T47D (cell line): ENCODE measurements at regions not wholly inside any gene's neighbourhood (a gene's known extent, or its start where the extent isn't known, plus 50 kb on each side); places are given as distances from the start of the nearest gene placed in this dataset.

Experiments used
- DNase-seq, 2 experiments: peaks; one replicate each; pipeline versions ENCODE4 v3.0.0 to v3.0.0-alpha.2; 2011 to 2012; ENCODE audit warnings: low read depth in 1 of 2, low spot score in 1 of 2
- JUND ChIP-seq: IDR thresholded peaks from 2 replicates; pipeline ENCODE4 v1.6.1; 2012; ENCODE audit warnings: low read depth
- in situ Hi-C: cut with HindIII; loops from 2 replicates; pipeline ENCODE4 v1.10.0; 2016; ENCODE audit warnings: low sequenced_read_pairs, low pct_unique_long_range_greater_than_20kb

DNA sequence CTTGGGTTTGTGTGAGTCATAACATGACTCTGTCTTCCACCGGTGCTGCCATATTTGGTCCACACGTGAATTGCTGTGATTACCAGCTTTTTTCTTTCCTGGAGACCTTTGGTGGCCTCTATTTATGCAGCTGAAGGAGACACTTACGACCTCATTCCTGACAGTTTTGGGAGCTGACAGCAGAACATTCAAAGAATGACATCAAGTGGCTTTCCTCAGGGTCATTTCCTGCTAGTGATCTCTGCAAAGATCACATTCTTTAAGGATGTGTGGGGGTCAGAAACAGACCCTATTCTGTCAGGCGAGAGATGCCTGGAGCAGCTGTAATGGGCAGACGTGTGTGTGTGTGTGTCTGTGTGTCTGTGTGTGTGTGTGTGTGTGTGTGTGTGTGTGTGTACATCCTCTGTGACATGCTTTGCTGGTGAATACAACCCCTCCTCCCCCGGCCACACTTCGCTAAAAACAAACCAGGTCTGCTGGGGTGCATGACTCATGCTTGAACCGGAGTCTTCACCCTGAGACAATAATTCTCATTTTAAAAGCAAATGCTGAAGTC is 115.6 kb downstream of the TMEM170B start:
- TF ChIP-seq JUND: no peak
- DNase-seq: no peak
- in situ Hi-C loops: no loop called here

DNA sequence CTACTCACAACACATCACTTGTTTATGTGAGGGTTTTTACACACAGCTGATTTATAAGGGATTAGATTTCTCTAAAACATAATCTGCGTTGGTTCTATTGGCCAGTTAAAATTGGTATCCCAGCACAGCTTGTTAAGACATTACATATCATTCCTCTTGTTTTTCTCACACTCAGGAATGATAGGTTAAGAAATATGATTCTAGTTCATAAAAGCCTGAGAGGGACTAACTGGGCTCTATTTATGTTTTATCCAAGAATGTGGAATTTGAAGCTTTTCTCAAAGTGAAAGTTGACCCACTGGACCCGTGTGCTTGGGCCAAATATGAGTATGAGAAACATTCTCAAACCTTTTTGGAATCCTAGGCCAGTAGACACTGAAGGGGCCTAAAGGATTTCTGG is 117.3 kb downstream of the TMEM170B start:
- TF ChIP-seq JUND: no peak
- DNase-seq: no peak
- in situ Hi-C loops: no loop called here

DNA sequence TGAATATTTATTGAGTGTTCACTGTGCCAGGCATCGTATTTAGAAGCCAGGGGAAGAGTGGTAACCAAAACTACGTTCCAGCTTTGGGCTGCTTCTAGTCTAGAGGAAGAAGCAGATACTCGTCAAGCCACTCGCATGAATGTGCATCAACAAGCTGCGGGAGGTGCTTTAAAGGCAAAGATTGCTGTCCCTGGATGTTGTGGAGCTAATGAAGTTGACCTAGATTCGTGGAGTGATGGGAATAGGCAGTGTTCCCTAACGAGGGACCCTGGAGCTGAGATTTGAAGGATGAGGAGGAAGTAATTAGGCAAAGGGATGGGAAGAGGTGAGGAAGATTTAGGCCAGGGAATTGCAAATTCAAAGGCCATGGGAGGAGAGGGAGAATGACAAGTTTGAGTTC is 118.9 kb downstream of the TMEM170B start:
- in situ Hi-C loops: no loop called here
- no peak for TF ChIP-seq JUND
- no peak for DNase-seq

- no peak for TF ChIP-seq JUND
- no peak for DNase-seq
- in situ Hi-C loops: no loop called here
Observed at GRCh38 chr6:11659757-11660156, 118.8 kb downstream of the ADTRP start.

- no peak for TF ChIP-seq JUND
- no peak for DNase-seq
- in situ Hi-C loops: no loop called here
Observed at GRCh38 chr6:11662323-11662722, 116.3 kb downstream of the ADTRP start.

- DNase-seq: no peak
- TF ChIP-seq JUND: no peak
- in situ Hi-C loops: no loop called here
Observed at GRCh38 chr6:11663519-11663918, 115.1 kb downstream of the ADTRP start.
